ENCODE measurements at regions not wholly inside any gene's neighbourhood (a gene's known extent, or its start where the extent isn't known, plus 50 kb on each side); places are given as distances from the start of the nearest gene placed in this dataset.
"Not testable (repeated sequence)": the region's sequence is repeated elsewhere in the genome, so short reads cannot be mapped to it uniquely, and the experiment has no call there.

DNA sequence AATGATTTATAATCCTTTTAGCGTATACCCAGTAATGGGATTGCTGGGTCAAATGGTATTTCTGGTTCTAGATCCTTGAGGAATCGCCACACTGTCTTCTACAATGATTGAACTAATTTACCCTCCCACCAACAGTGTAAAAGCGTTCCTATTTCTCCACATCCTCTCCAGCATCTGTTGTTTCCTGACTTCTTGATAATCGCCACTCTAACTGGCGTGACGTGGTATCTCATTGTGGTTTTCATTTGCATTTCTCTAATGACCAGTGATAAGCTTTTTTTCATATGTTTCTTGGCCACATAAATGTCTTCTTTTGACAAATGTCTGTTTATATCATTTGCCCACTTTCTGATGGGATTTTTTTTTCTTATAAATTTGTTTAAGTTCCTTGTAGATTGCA, 264.8 kb upstream of the STXBP5 start:
- TF ChIP-seq, protein P1, sequence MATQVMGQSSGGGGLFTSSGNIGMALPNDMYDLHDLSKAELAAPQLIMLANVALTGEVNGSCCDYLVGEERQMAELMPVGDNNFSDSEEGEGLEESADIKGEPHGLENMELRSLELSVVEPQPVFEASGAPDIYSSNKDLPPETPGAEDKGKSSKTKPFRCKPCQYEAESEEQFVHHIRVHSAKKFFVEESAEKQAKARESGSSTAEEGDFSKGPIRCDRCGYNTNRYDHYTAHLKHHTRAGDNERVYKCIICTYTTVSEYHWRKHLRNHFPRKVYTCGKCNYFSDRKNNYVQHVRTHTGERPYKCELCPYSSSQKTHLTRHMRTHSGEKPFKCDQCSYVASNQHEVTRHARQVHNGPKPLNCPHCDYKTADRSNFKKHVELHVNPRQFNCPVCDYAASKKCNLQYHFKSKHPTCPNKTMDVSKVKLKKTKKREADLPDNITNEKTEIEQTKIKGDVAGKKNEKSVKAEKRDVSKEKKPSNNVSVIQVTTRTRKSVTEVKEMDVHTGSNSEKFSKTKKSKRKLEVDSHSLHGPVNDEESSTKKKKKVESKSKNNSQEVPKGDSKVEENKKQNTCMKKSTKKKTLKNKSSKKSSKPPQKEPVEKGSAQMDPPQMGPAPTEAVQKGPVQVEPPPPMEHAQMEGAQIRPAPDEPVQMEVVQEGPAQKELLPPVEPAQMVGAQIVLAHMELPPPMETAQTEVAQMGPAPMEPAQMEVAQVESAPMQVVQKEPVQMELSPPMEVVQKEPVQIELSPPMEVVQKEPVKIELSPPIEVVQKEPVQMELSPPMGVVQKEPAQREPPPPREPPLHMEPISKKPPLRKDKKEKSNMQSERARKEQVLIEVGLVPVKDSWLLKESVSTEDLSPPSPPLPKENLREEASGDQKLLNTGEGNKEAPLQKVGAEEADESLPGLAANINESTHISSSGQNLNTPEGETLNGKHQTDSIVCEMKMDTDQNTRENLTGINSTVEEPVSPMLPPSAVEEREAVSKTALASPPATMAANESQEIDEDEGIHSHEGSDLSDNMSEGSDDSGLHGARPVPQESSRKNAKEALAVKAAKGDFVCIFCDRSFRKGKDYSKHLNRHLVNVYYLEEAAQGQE (IDR thresholded peaks at IDR 0.05; ENCODE audit: low read depth, low read length), result not testable (repeated sequence)
- TF ChIP-seq POLR2AphosphoS5 (IDR thresholded peaks at IDR 0.05; ENCODE audit: low read length); NR2C2 (IDR thresholded peaks at IDR 0.05; ENCODE audit: borderline replicate concordance, control insufficient read depth, insufficient read length, low read depth); SP1 (IDR thresholded peaks at IDR 0.05; ENCODE audit: low read depth, low read length); CREM (IDR thresholded peaks at IDR 0.05; ENCODE audit: low read depth); RAD21 (IDR thresholded peaks at IDR 0.05; ENCODE audit: insufficient read depth, low read depth, low read length): not testable (repeated sequence)
- TF ChIP-seq, protein P2, sequence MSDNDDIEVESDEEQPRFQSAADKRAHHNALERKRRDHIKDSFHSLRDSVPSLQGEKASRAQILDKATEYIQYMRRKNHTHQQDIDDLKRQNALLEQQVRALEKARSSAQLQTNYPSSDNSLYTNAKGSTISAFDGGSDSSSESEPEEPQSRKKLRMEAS (IDR thresholded peaks at IDR 0.05; ENCODE audit: low read depth, low read length), result not testable (repeated sequence)
- TF ChIP-seq, protein P3, sequence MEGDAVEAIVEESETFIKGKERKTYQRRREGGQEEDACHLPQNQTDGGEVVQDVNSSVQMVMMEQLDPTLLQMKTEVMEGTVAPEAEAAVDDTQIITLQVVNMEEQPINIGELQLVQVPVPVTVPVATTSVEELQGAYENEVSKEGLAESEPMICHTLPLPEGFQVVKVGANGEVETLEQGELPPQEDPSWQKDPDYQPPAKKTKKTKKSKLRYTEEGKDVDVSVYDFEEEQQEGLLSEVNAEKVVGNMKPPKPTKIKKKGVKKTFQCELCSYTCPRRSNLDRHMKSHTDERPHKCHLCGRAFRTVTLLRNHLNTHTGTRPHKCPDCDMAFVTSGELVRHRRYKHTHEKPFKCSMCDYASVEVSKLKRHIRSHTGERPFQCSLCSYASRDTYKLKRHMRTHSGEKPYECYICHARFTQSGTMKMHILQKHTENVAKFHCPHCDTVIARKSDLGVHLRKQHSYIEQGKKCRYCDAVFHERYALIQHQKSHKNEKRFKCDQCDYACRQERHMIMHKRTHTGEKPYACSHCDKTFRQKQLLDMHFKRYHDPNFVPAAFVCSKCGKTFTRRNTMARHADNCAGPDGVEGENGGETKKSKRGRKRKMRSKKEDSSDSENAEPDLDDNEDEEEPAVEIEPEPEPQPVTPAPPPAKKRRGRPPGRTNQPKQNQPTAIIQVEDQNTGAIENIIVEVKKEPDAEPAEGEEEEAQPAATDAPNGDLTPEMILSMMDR (IDR thresholded peaks at IDR 0.05 in 2 of 3, conservative IDR thresholded peaks at IDR 0.05 in 1 of 3; ENCODE audit: control insufficient read depth in 2 of 3, extremely low read depth in 1 of 3, insufficient read depth in 1 of 3, low read depth in 3 of 3, low read length in 3 of 3), result not testable (repeated sequence)
- TF ChIP-seq, protein P4, sequence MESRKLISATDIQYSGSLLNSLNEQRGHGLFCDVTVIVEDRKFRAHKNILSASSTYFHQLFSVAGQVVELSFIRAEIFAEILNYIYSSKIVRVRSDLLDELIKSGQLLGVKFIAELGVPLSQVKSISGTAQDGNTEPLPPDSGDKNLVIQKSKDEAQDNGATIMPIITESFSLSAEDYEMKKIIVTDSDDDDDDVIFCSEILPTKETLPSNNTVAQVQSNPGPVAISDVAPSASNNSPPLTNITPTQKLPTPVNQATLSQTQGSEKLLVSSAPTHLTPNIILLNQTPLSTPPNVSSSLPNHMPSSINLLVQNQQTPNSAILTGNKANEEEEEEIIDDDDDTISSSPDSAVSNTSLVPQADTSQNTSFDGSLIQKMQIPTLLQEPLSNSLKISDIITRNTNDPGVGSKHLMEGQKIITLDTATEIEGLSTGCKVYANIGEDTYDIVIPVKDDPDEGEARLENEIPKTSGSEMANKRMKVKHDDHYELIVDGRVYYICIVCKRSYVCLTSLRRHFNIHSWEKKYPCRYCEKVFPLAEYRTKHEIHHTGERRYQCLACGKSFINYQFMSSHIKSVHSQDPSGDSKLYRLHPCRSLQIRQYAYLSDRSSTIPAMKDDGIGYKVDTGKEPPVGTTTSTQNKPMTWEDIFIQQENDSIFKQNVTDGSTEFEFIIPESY (IDR thresholded peaks at IDR 0.05), result not testable (repeated sequence)

Measured in GM12878 (cell line).